GM12873 (cell line): ENCODE measurements at regions not wholly inside any gene's neighbourhood (a gene's known extent, or its start where the extent isn't known, plus 50 kb on each side); places are given as distances from the start of the nearest gene placed in this dataset.

Experiments used
- CTCF ChIP-seq: IDR thresholded peaks from 2 replicates; pipeline ENCODE4 v1.5.1; 2012; ENCODE audit warnings: low read depth, mild to moderate bottlenecking, moderate library complexity, low read length, control low read depth; ENCODE audit not compliant: insufficient read depth; ENCODE audit errors: missing control alignments

GRCh38 chr3:71893702-71894479, 108.9 kb upstream of the PROK2 start:
- no peak for TF ChIP-seq CTCF

- TF ChIP-seq CTCF = no peak
Measured at GRCh38 chr3:71893122-71893521, 108.2 kb upstream of the PROK2 start.

DNA sequence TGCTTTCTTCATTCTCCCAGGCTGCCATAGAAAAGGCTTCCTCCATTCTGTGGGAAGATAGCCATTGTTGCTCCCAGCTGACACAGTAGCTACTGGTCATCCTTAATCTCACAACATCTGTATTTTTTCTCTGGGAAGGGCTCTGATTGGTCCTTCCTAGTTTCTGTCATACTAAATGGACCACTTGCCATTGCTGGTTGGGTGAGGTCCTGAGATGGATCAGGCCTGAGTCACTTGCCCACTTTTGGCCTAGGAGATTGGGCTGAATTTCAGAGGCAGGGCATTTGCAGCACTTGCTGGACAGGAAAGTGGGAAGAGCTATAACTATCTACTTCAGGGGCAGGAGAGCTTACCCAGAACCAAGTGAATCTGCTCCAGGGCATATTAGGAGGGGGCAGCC, 106.5 kb upstream of the PROK2 start:
- TF ChIP-seq CTCF = no peak

GRCh38 chr3:71890356-71890931, 105.5 kb upstream of the PROK2 start:
- no peak for TF ChIP-seq CTCF

GRCh38 chr3:71887256-71887655, 102.3 kb upstream of the PROK2 start:
- no peak for TF ChIP-seq CTCF

DNA sequence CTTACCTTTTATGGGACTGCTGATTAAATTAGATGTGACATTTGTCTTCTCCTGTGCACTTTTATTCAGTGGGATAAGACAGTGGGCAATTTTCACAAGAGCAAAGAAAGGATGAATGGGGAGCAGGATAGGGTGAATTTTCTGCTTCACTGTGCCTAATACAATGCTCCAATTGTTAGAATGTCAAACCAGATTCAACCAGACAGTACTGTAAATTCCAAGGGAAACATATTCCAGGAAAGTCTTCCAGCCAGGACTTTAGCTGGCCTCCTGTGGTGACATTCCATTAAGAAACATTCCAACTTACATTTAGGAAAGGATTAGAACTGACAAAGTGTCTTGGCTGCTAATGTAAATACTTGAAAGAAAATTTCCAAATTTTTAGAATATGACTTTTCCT, 100.1 kb upstream of the PROK2 start:
- TF ChIP-seq CTCF = no peak

DNA sequence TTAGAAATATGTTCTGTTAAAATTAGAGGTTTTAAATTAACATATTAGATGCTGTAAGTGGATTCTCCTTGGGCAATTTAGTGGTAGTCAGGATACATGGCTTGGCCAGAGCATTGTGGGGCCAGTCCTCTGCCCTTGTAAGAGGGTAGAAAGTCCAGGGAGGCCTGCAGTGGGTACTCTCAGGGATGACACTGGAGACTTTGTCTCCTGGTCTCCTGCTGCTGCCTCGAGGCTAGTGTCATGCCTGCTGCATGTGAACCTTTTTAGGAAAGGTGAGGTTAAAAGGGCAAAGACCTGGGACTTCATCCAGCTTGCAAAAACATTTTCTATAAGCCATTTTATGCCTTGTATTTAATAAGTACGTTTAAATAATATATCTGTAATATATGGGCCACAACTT, 96.8 kb upstream of the PROK2 start:
- no peak for TF ChIP-seq CTCF
